ENCODE measurements at regions not wholly inside any gene's neighbourhood (a gene's known extent, or its start where the extent isn't known, plus 50 kb on each side); places are given as distances from the start of the nearest gene placed in this dataset.

DNA sequence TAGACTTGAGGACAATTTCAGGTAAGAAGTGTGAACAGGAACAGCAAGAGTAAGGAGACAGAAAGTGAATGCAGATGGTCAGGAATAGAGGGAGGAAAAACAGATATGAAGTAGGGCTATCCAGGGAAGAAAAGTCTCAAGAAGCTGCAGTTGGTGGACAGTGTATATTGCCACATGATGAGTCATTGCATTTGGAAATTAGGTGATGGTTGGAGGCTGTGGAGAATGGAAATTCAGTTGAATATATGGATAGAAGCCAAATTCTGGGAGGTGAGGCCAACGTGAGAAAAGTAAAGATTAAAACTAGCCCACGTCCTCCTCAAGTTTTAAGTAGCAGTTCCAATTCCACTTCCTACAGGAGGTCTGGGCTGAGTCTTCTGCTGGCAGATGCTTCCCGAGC is 158.4 kb downstream of the UBE2E3 start:
- peaks cover 0 to 7% (median 1%) of the 10 kb centered on the region in 7 donors for H3K9me3 Mint-ChIP-seq
- peak overlapping the region in 1 of 3 donors; percentile 87 for H3K27ac Mint-ChIP-seq
- peaks cover 8 to 52% (median 23%) of the 10 kb centered on the region in 4 donors for H3K4me1 Mint-ChIP-seq
- no peak for DNase-seq
- Histone ChIP-seq H3K4me3 (ENCODE audit: low read depth, low read length) (no peak overlapping the region), H3K27me3 (ENCODE audit: control insufficient read depth, insufficient read depth, low read length) (no peaks in the 10 kb centered on the region), H3K36me3 (ENCODE audit: control insufficient read depth, insufficient read depth, low read length) (no peaks in the 10 kb centered on the region), H3K4me1 (ENCODE audit: control insufficient read depth, insufficient read depth, low read length, poor library complexity, severe bottlenecking) (peaks cover 16% of the 10 kb centered on the region), H3K27ac (ENCODE audit: insufficient read depth, low read length, poor library complexity, severe bottlenecking) (peak overlapping the region; percentile 56), H3K9me3 (ENCODE audit: control insufficient read depth in 2 of 2, low read length in 2 of 2) (peaks cover 0 to 2% of the 10 kb centered on the region in 2 experiments)
- no peaks in the 10 kb centered on the region for H3K27me3 Mint-ChIP-seq
- no peaks in the 10 kb centered on the region for H3K36me3 Mint-ChIP-seq
- ATAC-seq (ENCODE audit: low read depth in 2 of 2), result no peak
- H3K4me3 Mint-ChIP-seq, result no peak overlapping the region

DNA sequence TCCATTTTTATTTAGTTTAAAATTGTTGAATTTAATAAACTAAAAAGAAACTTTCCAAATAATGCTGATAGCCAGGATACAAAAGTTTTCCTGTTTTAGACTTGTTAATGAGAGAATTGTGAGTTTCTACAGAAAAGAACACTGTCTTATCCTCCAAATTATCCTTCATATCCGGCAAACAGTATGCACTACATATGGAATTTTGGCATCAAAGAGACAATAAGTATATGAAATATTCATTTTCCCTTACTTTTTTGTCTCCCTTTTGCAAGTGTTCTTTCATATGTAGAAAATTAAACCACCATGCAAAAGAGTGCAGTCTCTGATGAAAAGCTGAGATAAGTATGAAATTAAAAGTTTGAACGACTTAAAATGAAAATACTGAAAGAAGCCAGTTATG is 159.4 kb downstream of the UBE2E3 start:
- ATAC-seq (ENCODE audit: low read depth in 2 of 2) (no peak), DNase-seq (no peak)
- peaks cover 21% of the 10 kb centered on the region for H3K4me1 ChIP-seq (ENCODE audit: control insufficient read depth, insufficient read depth, low read length, poor library complexity, severe bottlenecking)
- peak overlapping the region; percentile 56 for H3K27ac ChIP-seq (ENCODE audit: insufficient read depth, low read length, poor library complexity, severe bottlenecking)
- H3K9me3 Mint-ChIP-seq, result peaks cover 0 to 7% (median 1%) of the 10 kb centered on the region in 7 donors
- peaks cover 12 to 62% (median 25%) of the 10 kb centered on the region in 4 donors for H3K4me1 Mint-ChIP-seq
- H3K4me3 ChIP-seq (ENCODE audit: low read depth, low read length), result peak overlapping the region; percentile 45
- no peaks in the 10 kb centered on the region for H3K27me3 Mint-ChIP-seq
- no peaks in the 10 kb centered on the region for H3K36me3 ChIP-seq (ENCODE audit: control insufficient read depth, insufficient read depth, low read length)
- no peak overlapping the region for H3K27ac Mint-ChIP-seq
- H3K9me3 ChIP-seq (ENCODE audit: control insufficient read depth in 2 of 2, low read length in 2 of 2), result peaks cover 0 to 2% of the 10 kb centered on the region in 2 experiments
- H3K36me3 Mint-ChIP-seq, result no peaks in the 10 kb centered on the region
- H3K27me3 ChIP-seq (ENCODE audit: control insufficient read depth, insufficient read depth, low read length), result no peaks in the 10 kb centered on the region
- peak overlapping the region in 1 of 4 donors; percentile 65 for H3K4me3 Mint-ChIP-seq

DNA sequence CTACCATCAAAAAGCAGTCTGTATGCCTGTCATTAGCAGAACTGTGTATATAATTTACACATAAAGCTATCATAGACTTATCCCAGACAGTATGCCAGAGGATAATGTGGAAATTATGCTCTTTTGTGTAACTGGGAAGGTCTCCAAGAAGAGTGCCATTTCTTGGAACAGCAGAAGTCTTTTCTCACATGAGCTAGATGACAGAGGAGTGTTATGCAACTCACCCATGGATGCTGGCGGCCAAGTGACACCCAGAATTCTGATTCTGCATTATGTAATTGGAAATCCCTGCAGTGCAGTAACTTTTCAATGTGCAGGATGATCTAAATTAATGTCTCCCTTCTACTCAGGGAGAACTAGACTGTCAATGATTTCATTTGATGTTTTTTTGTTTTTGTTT is 160.0 kb downstream of the UBE2E3 start:
- Histone ChIP-seq H3K27me3 (ENCODE audit: control insufficient read depth, insufficient read depth, low read length) (no peaks in the 10 kb centered on the region), H3K4me1 (ENCODE audit: control insufficient read depth, insufficient read depth, low read length, poor library complexity, severe bottlenecking) (peaks cover 21% of the 10 kb centered on the region), H3K9me3 (ENCODE audit: control insufficient read depth in 2 of 2, low read length in 2 of 2) (peaks cover 0 to 2% of the 10 kb centered on the region in 2 experiments), H3K27ac (ENCODE audit: insufficient read depth, low read length, poor library complexity, severe bottlenecking) (peak overlapping the region; percentile 56), H3K36me3 (ENCODE audit: control insufficient read depth, insufficient read depth, low read length) (no peaks in the 10 kb centered on the region), H3K4me3 (ENCODE audit: low read depth, low read length) (peak overlapping the region; percentile 45)
- no peak for DNase-seq
- H3K27ac Mint-ChIP-seq, result peak overlapping the region; percentile 89 to 98 (median 91)
- H3K36me3 Mint-ChIP-seq, result no peaks in the 10 kb centered on the region
- H3K9me3 Mint-ChIP-seq, result peaks cover 0 to 7% (median 1%) of the 10 kb centered on the region in 7 donors
- peaks cover 12 to 67% (median 26%) of the 10 kb centered on the region in 4 donors for H3K4me1 Mint-ChIP-seq
- ATAC-seq (ENCODE audit: low read depth in 2 of 2), result no peak
- no peaks in the 10 kb centered on the region for H3K27me3 Mint-ChIP-seq
- H3K4me3 Mint-ChIP-seq, result peak overlapping the region in 2 of 4 donors; percentile 58 to 65

DNA sequence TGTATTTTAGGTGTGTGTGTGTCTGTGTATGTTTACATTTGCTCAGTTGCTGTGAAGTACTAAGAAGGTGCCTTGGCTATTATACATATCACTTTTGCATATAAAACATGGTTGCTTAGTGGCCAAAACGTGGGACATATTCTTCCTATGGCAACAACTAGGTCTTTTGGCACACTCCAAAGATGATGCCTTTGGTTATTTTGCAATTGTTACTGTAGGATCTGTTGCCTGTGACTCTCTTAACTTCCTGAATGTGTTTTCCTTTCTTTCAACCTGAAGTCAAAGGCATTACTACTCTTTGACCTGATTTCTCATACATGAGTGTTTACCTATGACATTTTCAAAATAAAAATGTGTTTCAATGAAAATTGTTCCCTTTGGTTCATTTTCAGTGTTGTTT is 160.5 kb downstream of the UBE2E3 start:
- Histone ChIP-seq H3K27me3 (ENCODE audit: control insufficient read depth, insufficient read depth, low read length) (no peaks in the 10 kb centered on the region), H3K27ac (ENCODE audit: insufficient read depth, low read length, poor library complexity, severe bottlenecking) (peak overlapping the region; percentile 56), H3K4me1 (ENCODE audit: control insufficient read depth, insufficient read depth, low read length, poor library complexity, severe bottlenecking) (peaks cover 21% of the 10 kb centered on the region), H3K4me3 (ENCODE audit: low read depth, low read length) (peak overlapping the region; percentile 65), H3K9me3 (ENCODE audit: control insufficient read depth in 2 of 2, low read length in 2 of 2) (no peaks in the 10 kb centered on the region), H3K36me3 (ENCODE audit: control insufficient read depth, insufficient read depth, low read length) (no peaks in the 10 kb centered on the region)
- Mint-ChIP-seq H3K27ac (peak overlapping the region; percentile 89 to 98 (median 91)), H3K4me3 (peak overlapping the region in 2 of 4 donors; percentile 42 to 65), H3K36me3 (no peaks in the 10 kb centered on the region), H3K9me3 (peaks cover 0 to 7% (median 1%) of the 10 kb centered on the region in 7 donors), H3K4me1 (peaks cover 12 to 68% (median 26%) of the 10 kb centered on the region in 4 donors), H3K27me3 (no peaks in the 10 kb centered on the region)
- DNase-seq (no peak), ATAC-seq (ENCODE audit: low read depth in 2 of 2) (no peak)

DNA sequence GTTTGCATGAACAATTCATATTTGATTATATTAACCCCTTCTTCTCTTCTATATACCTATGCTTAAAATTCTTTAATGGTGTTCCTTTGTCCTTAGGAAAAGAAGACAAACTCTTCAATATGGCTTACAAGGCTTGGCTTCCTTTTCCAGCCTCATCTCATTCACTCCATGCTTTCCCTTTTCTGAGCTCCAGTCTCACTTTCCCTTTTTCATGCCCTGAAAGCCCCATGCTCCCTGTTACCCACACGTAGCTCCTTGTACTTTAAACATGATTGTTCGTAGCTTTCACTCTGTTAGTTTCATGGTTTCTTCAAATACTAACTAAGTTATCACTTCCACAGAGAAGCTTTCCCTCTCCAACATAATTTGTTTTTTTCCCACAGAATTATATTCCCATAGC is 161.3 kb downstream of the UBE2E3 start:
- DNase-seq (no peak), ATAC-seq (ENCODE audit: low read depth in 2 of 2) (no peak)
- no peaks in the 10 kb centered on the region for H3K27me3 ChIP-seq (ENCODE audit: control insufficient read depth, insufficient read depth, low read length)

DNA sequence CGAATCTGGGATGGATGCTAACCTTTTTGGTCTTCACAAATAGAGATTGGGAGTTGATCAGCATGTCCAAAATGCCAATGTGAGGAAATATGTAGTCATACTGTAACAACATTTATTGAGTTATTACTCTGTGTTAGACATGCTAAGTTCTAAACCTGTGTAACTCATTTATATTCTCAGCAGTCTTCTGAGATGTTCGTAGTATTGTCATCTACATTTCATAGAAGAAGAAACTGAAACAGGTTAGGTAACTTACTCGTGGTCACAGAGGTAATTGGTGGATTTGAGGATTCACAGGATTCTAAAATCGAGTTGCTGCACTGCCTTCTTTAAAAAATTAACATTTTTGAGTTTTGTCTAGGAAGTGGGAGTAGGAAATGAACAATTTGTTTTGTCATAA is 162.1 kb downstream of the UBE2E3 start:
- DNase-seq (peak in 1 of 3 donors; percentile 70), ATAC-seq (ENCODE audit: low read depth in 2 of 2) (peak; percentile 70)
- Mint-ChIP-seq H3K4me1 (peaks cover 12 to 66% (median 24%) of the 10 kb centered on the region in 4 donors), H3K36me3 (no peaks in the 10 kb centered on the region), H3K27me3 (no peaks in the 10 kb centered on the region), H3K4me3 (peak overlapping the region in 3 of 4 donors; percentile 54 to 72 (median 65)), H3K27ac (peak overlapping the region; percentile 85 to 90 (median 89)), H3K9me3 (peaks cover 0 to 2% (median 0%) of the 10 kb centered on the region in 7 donors)
- no peaks in the 10 kb centered on the region for H3K9me3 ChIP-seq (ENCODE audit: control insufficient read depth in 2 of 2, low read length in 2 of 2)
- H3K36me3 ChIP-seq (ENCODE audit: control insufficient read depth, insufficient read depth, low read length), result no peaks in the 10 kb centered on the region
- peaks cover 21% of the 10 kb centered on the region for H3K4me1 ChIP-seq (ENCODE audit: control insufficient read depth, insufficient read depth, low read length, poor library complexity, severe bottlenecking)
- peak overlapping the region; percentile 56 for H3K27ac ChIP-seq (ENCODE audit: insufficient read depth, low read length, poor library complexity, severe bottlenecking)
- H3K4me3 ChIP-seq (ENCODE audit: low read depth, low read length), result peak overlapping the region; percentile 65
- H3K27me3 ChIP-seq (ENCODE audit: control insufficient read depth, insufficient read depth, low read length), result no peaks in the 10 kb centered on the region

More for the DNA sequence above, 161.3 kb downstream of the UBE2E3 start:
- H3K4me3 Mint-ChIP-seq, result peak overlapping the region; percentile 56 to 73 (median 60)
- Histone ChIP-seq H3K4me3 (ENCODE audit: low read depth, low read length) (peak overlapping the region; percentile 65), H3K27ac (ENCODE audit: insufficient read depth, low read length, poor library complexity, severe bottlenecking) (peak overlapping the region; percentile 56), H3K36me3 (ENCODE audit: control insufficient read depth, insufficient read depth, low read length) (no peaks in the 10 kb centered on the region), H3K9me3 (ENCODE audit: control insufficient read depth in 2 of 2, low read length in 2 of 2) (no peaks in the 10 kb centered on the region), H3K4me1 (ENCODE audit: control insufficient read depth, insufficient read depth, low read length, poor library complexity, severe bottlenecking) (peaks cover 21% of the 10 kb centered on the region)
- H3K36me3 Mint-ChIP-seq, result no peaks in the 10 kb centered on the region
- peaks cover 0 to 7% (median 1%) of the 10 kb centered on the region in 7 donors for H3K9me3 Mint-ChIP-seq
- H3K27me3 Mint-ChIP-seq, result no peaks in the 10 kb centered on the region
- H3K27ac Mint-ChIP-seq, result peak overlapping the region; percentile 89 to 98 (median 91)
- peaks cover 12 to 71% (median 26%) of the 10 kb centered on the region in 4 donors for H3K4me1 Mint-ChIP-seq

DNA sequence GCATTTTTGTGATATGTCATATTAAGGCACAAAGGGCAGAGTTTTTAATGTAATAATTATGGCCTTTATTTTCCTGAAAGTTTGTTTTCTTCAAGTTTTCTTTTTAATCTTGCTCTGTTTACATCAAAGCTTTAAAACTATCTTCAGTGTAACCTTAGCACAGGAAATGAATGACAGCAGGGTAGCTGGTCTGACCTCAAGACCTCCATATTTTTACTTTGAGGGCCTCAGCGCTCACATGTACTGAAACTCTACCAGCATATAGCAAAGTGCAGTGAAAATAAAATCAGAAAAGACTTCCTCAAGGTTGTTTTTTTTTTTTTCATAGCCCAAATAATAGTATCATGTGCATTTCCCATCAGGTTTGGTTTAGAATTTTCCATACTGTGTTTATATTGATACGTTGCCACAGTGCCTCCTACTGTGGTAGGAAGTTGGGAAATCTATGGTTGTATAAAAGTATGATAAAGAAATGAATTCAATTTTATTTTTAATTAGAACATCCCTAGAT is 163.4 kb downstream of the UBE2E3 start:
- Mint-ChIP-seq H3K4me1 (peaks cover 18 to 70% (median 24%) of the 10 kb centered on the region in 4 donors), H3K4me3 (peak overlapping the region in 2 of 4 donors; percentile 30 to 31), H3K27ac (peak overlapping the region; percentile 48 to 96 (median 72)), H3K27me3 (no peaks in the 10 kb centered on the region), H3K9me3 (peaks cover 0 to 2% (median 0%) of the 10 kb centered on the region in 7 donors), H3K36me3 (no peaks in the 10 kb centered on the region)
- peaks cover 25% of the 10 kb centered on the region for H3K4me1 ChIP-seq (ENCODE audit: control insufficient read depth, insufficient read depth, low read length, poor library complexity, severe bottlenecking)
- no peaks in the 10 kb centered on the region for H3K27me3 ChIP-seq (ENCODE audit: control insufficient read depth, insufficient read depth, low read length)
- no peaks in the 10 kb centered on the region for H3K9me3 ChIP-seq (ENCODE audit: control insufficient read depth in 2 of 2, low read length in 2 of 2)
- ATAC-seq (ENCODE audit: low read depth in 2 of 2) (peak; percentile 47 to 48), DNase-seq (peak in 2 of 3 donors; percentile 52 to 69)
- no peaks in the 10 kb centered on the region for H3K36me3 ChIP-seq (ENCODE audit: control insufficient read depth, insufficient read depth, low read length)
- peak overlapping the region; percentile 65 for H3K4me3 ChIP-seq (ENCODE audit: low read depth, low read length)
- peak overlapping the region; percentile 56 for H3K27ac ChIP-seq (ENCODE audit: insufficient read depth, low read length, poor library complexity, severe bottlenecking)

DNA sequence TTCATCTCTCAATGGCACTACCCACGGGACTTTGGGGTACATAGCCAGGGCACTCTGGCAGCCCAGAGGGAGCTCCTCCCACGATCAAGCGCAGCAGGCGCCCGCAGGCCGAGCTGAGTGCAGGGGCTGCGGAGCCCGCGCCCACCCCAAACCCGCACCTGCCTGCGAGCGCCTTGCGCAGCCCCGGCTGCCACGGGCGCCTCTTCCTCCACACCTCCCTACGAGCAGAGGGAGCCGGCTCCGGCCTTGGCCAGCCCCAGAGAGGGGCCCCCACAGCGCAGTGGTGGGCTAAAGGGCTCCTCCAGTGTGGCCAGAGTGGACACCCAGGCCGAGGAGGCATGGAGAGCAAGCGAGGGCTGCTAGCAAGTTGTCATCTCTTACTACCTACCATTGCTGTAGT is 165.2 kb downstream of the UBE2E3 start:
- H3K4me3 ChIP-seq (ENCODE audit: low read depth, low read length), result no peak overlapping the region
- no peak for DNase-seq
- peaks cover 27% of the 10 kb centered on the region for H3K4me1 ChIP-seq (ENCODE audit: control insufficient read depth, insufficient read depth, low read length, poor library complexity, severe bottlenecking)
- peaks cover 0 to 2% (median 0%) of the 10 kb centered on the region in 7 donors for H3K9me3 Mint-ChIP-seq
- H3K27me3 ChIP-seq (ENCODE audit: control insufficient read depth, insufficient read depth, low read length), result no peaks in the 10 kb centered on the region
- H3K36me3 Mint-ChIP-seq, result no peaks in the 10 kb centered on the region
- no peak overlapping the region for H3K27ac Mint-ChIP-seq
- no peaks in the 10 kb centered on the region for H3K27me3 Mint-ChIP-seq
- H3K4me3 Mint-ChIP-seq, result no peak overlapping the region
- no peaks in the 10 kb centered on the region for H3K9me3 ChIP-seq (ENCODE audit: control insufficient read depth in 2 of 2, low read length in 2 of 2)
- ATAC-seq (ENCODE audit: low read depth in 2 of 2), result no peak
- peaks cover 18 to 59% (median 21%) of the 10 kb centered on the region in 4 donors for H3K4me1 Mint-ChIP-seq
- no peaks in the 10 kb centered on the region for H3K36me3 ChIP-seq (ENCODE audit: control insufficient read depth, insufficient read depth, low read length)
- no peak overlapping the region for H3K27ac ChIP-seq (ENCODE audit: insufficient read depth, low read length, poor library complexity, severe bottlenecking)
